K562 (cell line): ENCODE measurements at regions not wholly inside any gene's neighbourhood (a gene's known extent, or its start where the extent isn't known, plus 50 kb on each side); places are given as distances from the start of the nearest gene placed in this dataset.

ENCODE experiments used
- ATAC-seq: fragments of 200-7000 bp; cut with Tn5 transposase; 3 replicates; pipeline ENCODE4 v1.9.1; 2020; ENCODE audit warnings: moderate library complexity
- BruUV-seq: library from RNA; stranded (reverse); fragments of 400-500 nt; replicated peaks from 2 replicates; lab custom pipeline; 2021; lab: Mats Ljungman, UMichigan
- CTCF ChIA-PET: fragments of 300-600 bp; formaldehyde crosslinking; extraction: SDS; loops from one replicate; lab custom pipeline; 2021; ENCODE audit warnings: low intra/inter-chr PET ratio; lab: Yijun Ruan, JAX
- POLR2A ChIA-PET: fragments of 300-600, 350-650 bp; sonication (Branson Sonifier 250); formaldehyde crosslinking; extraction: SDS; loops from one replicate; lab custom pipeline; 2021; ENCODE audit warnings: antibody characterized with exemption, inconsistent platforms; lab: Yijun Ruan, JAX
- DNase-seq, 4 experiments: peaks; one replicate each; pipeline versions ENCODE4 v3.0.0 to v3.0.0-alpha.2; 2011 to 2018; ENCODE audit warnings: low spot score in 3 of 4, mixed read lengths in 3 of 4; ENCODE audit errors: extremely low read depth in 1 of 4
- FAIRE-seq: peaks from 2 replicates; lab custom pipeline; 2011; peaks lifted over from hg19 to GRCh38; lab: Jason Lieb, UNC
- H2AFZ ChIP-seq: 2 replicates; pipeline ENCODE4 v1.6.0; 2011; ENCODE audit warnings: low read depth, low read length, control low read depth, inconsistent platforms
- H3K27ac ChIP-seq: fragments of 200-600 bp; 3 replicates; pipeline ENCODE4 v1.8.0; 2011; ENCODE audit warnings: low read depth, mild to moderate bottlenecking, control low read depth, inconsistent platforms, low read length, moderate library complexity, mixed read lengths; ENCODE audit errors: extremely low read depth
- H3K27me3 ChIP-seq, 2 experiments: fragments of 300-600 bp in 1 of 2; 2 replicates in 1 of 2; 3 replicates in 1 of 2; pipeline versions ENCODE4 v1.6.0 to v1.8.0; 2011; ENCODE audit warnings: inconsistent platforms in 2 of 2, low read length in 2 of 2, mild to moderate bottlenecking in 1 of 2, mixed read lengths in 1 of 2, moderate library complexity in 1 of 2; ENCODE audit not compliant: control insufficient read depth in 2 of 2, insufficient read depth in 2 of 2
- H3K36me3 ChIP-seq: fragments of 300-600 bp; 3 replicates; pipeline ENCODE4 v1.8.0; 2011; ENCODE audit warnings: mild to moderate bottlenecking, low read length, inconsistent platforms; ENCODE audit not compliant: control insufficient read depth, insufficient read depth
- H3K4me1 ChIP-seq, 2 experiments: fragments of 200-600 bp in 1 of 2; replicated peaks in 1 of 2; 2 replicates in 1 of 2; 3 replicates in 1 of 2; pipeline versions ENCODE4 v1.5.1 to v1.8.0; 2011; ENCODE audit warnings: inconsistent platforms in 2 of 2, low read length in 2 of 2, mild to moderate bottlenecking in 1 of 2, mixed read lengths in 1 of 2, moderate library complexity in 1 of 2; ENCODE audit not compliant: control insufficient read depth in 2 of 2, insufficient read depth in 2 of 2
- H3K4me2 ChIP-seq: 2 replicates; pipeline ENCODE4 v1.6.1; 2011; ENCODE audit warnings: low read length, control low read depth, inconsistent platforms, mixed read lengths; ENCODE audit not compliant: insufficient read depth
- H3K4me3 ChIP-seq: fragments of 200-600 bp; sonication (generic), shearing (Covaris generic); 2 replicates; pipeline ENCODE4 v1.5.1; 2016; ENCODE audit warnings: control low read depth, inconsistent platforms
- H3K79me2 ChIP-seq: fragments of 200-600 bp; 3 replicates; pipeline ENCODE4 v1.8.0; 2011; ENCODE audit warnings: low read length, inconsistent platforms; ENCODE audit not compliant: control insufficient read depth, insufficient read depth
- H3K9ac ChIP-seq, 2 experiments: 2 replicates each; pipeline versions ENCODE4 v1.6.0 to v1.6.1; 2011; ENCODE audit warnings: low read depth in 2 of 2, low read length in 2 of 2, control low read depth in 1 of 2, inconsistent platforms in 1 of 2, mild to moderate bottlenecking in 1 of 2, mixed read lengths in 1 of 2; ENCODE audit not compliant: insufficient read depth in 1 of 2
- H3K9me1 ChIP-seq: one replicate; pipeline ENCODE4 v1.6.0; 2011; ENCODE audit warnings: inconsistent platforms, mild to moderate bottlenecking, low read length, moderate library complexity; ENCODE audit not compliant: control insufficient read depth, insufficient read depth
- H3K9me3 ChIP-seq: replicated peaks from 2 replicates; pipeline ENCODE4 v1.5.1; 2011; ENCODE audit warnings: low read depth, low read length, inconsistent platforms; ENCODE audit not compliant: control insufficient read depth, insufficient read depth
- H4K20me1 ChIP-seq: replicated peaks from 2 replicates; pipeline ENCODE4 v1.6.1; 2011; ENCODE audit warnings: low read length, inconsistent platforms, mixed read lengths; ENCODE audit not compliant: control insufficient read depth, insufficient read depth
- CBX2 ChIP-seq: fragments of 200-600 bp; sonication (generic); IDR thresholded peaks from one replicate; pipeline ENCODE4 v1.6.1; 2012; ENCODE audit warnings: mild to moderate bottlenecking, low read length, inconsistent platforms; ENCODE audit not compliant: insufficient read depth, poor library complexity, severe bottlenecking
- JUND ChIP-seq, 2 experiments: IDR thresholded peaks; 2 replicates in 1 of 2; 3 replicates in 1 of 2; pipeline ENCODE4 v1.6.1; 2011; ENCODE audit warnings: borderline replicate concordance in 2 of 2, low read depth in 2 of 2, low read length in 2 of 2, improper control_type of control experiment in 1 of 2, missing biosample characterization in 1 of 2, missing genetic modification characterization in 1 of 2, missing genetic modification reagents in 1 of 2
- MAFG ChIP-seq: fragments of 450-650 bp; conservative IDR thresholded peaks from 2 replicates; pipeline ENCODE4 v1.6.1; 2016; ENCODE audit warnings: missing genetic modification characterization, missing compliant biosample characterization
- NFRKB ChIP-seq: fragments of 450-650 bp; IDR thresholded peaks from 2 replicates; pipeline ENCODE4 v1.6.1; 2016; ENCODE audit warnings: low read depth
- NR0B1 ChIP-seq: fragments of 450-650 bp; IDR thresholded peaks from one replicate; pipeline ENCODE4 v1.6.1; 2018; ENCODE audit warnings: mild to moderate bottlenecking, moderate library complexity; ENCODE audit not compliant: partially characterized antibody
- PPARD ChIP-seq: fragments of 250-450 bp; sonication (Bioruptor Pico); IDR thresholded peaks from 2 replicates; pipeline ENCODE4 v1.8.0; 2022; ENCODE audit warnings: inconsistent platforms, mild to moderate bottlenecking, moderate library complexity
- SMAD3 ChIP-seq: fragments of 450-650 bp; formaldehyde crosslinking; conservative IDR thresholded peaks from 2 replicates; pipeline ENCODE4 v1.4.0; 2020; ENCODE audit warnings: mild to moderate bottlenecking
- TCF7 ChIP-seq: sonication (generic); IDR thresholded peaks from 2 replicates; pipeline ENCODE4 v1.6.1; 2016; ENCODE audit warnings: antibody characterized with exemption, borderline replicate concordance
- ZNF717 ChIP-seq: fragments of 250-450 bp; sonication (Bioruptor Pico); IDR thresholded peaks from 2 replicates; pipeline ENCODE4 v1.5.0; 2021
- WGBS: fragments of 100-300 bp; shearing (Covaris generic); methylation state at CpG from one replicate; pipeline ENCODE4 v1.1.6; 2016; ENCODE audit warnings: low coverage, mixed read lengths; ENCODE audit not compliant: insufficient coverage; ENCODE audit errors: missing lambda C conversion rate; 5-methylcytosine and 5-hydroxymethylcytosine counted together
- in situ Hi-C: fragments of 300-500 bp; cut with MboI; formaldehyde crosslinking; loops from 4 replicates; pipeline ENCODE4 v1.15.0; 2018; ENCODE audit warnings: inconsistent platforms, mixed read lengths
- intact Hi-C: fragments of 100-400 bp; cut with micrococcal nuclease; formaldehyde crosslinking; loops from 2 replicates; pipeline ENCODE4 v1.14.2; 2022
- TF ChIP-seq, protein P1 (sequence below): sonication (generic); formaldehyde crosslinking; IDR thresholded peaks from 2 replicates; pipeline ENCODE4 v1.8.1; 2023; ENCODE audit warnings: mild to moderate bottlenecking, missing genetic modification reagents

- H3K4me2 ChIP-seq = no peak overlapping the region
- H3K9ac ChIP-seq = no peak overlapping the region
- no peaks in the 10 kb centered on the region for H4K20me1 ChIP-seq
- no peak overlapping the region for H2AFZ ChIP-seq
- H3K4me3 ChIP-seq = no peak overlapping the region
- POLR2A ChIA-PET = no interaction called here
- no peaks in the 10 kb centered on the region for H3K79me2 ChIP-seq
- H3K27me3 ChIP-seq = no peaks in the 10 kb centered on the region; a peak in 1 of 5 replicates
- no peaks in the 10 kb centered on the region for H3K36me3 ChIP-seq
- H3K9me3 ChIP-seq = no peaks in the 10 kb centered on the region
- FAIRE-seq (no peak), DNase-seq (no peak), ATAC-seq (no peak)
- TF ChIP-seq TCF7 = no peak
- TF ChIP-seq SMAD3 (CRISPR knock-in tag) = no peak
- TF ChIP-seq PPARD (CRISPR knock-in tag) = no peak
- no peak for TF ChIP-seq JUND (IDR thresholded peaks at IDR 0.05; ENCODE audit: borderline replicate concordance, low read depth, low read length)
- TF ChIP-seq JUND (tag; IDR thresholded peaks at IDR 0.05; ENCODE audit: borderline replicate concordance, low read depth, low read length) = no peak
- TF ChIP-seq MAFG (tag) = no peak
- TF ChIP-seq, protein P1, sequence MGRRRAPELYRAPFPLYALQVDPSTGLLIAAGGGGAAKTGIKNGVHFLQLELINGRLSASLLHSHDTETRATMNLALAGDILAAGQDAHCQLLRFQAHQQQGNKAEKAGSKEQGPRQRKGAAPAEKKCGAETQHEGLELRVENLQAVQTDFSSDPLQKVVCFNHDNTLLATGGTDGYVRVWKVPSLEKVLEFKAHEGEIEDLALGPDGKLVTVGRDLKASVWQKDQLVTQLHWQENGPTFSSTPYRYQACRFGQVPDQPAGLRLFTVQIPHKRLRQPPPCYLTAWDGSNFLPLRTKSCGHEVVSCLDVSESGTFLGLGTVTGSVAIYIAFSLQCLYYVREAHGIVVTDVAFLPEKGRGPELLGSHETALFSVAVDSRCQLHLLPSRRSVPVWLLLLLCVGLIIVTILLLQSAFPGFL (CRISPR knock-in tag) = no peak
- no peak for TF ChIP-seq NR0B1
- no peak for TF ChIP-seq CBX2
- TF ChIP-seq ZNF717 = no peak
- TF ChIP-seq NFRKB = no peak
- in situ Hi-C loops (no loop called here), intact Hi-C loops (no loop called here)
- H3K27ac ChIP-seq = no peak overlapping the region
- CTCF ChIA-PET = no interaction called here
- BruUV-seq = no TSS peak
- no peaks in the 10 kb centered on the region for H3K4me1 ChIP-seq
- H3K9me1 ChIP-seq = no peaks in the 10 kb centered on the region
- 0% methylated on average over 2 of the region's 4 CpGs for WGBS
These were observed 1462.3 kb downstream of the BRD1 start for GRCh38 chr22:48365386-48365785.
